ENCODE measurements at regions not wholly inside any gene's neighbourhood (a gene's known extent, or its start where the extent isn't known, plus 50 kb on each side); places are given as distances from the start of the nearest gene placed in this dataset.

DNA sequence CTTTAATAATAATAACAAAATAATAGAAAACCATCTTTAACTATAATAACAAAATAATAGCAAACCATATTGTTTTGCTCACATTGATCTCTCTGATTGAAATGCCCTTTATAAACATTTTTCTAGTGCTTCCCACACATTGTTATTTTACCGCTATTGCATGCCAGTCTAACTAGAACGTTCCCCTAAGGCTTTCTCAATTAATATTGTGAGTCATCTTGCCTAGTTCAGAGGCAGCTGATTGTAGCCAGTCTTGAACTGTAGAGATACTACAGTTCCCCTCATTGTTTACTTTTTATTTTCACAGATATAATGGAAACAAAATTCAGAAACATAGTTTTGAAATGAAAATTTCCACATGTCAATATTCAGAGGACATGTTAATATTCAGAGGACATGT is 192.3 kb upstream of the ADGRL4 start:
- peaks cover 2 to 5% of the 10 kb centered on the region in 2 experiments for H3K9me3 ChIP-seq (ENCODE audit: control insufficient read depth in 2 of 2, low read length in 2 of 2)
- Mint-ChIP-seq H3K4me1 (no peaks in the 10 kb centered on the region), H3K36me3 (no peaks in the 10 kb centered on the region), H3K27me3 (no peaks in the 10 kb centered on the region), H3K27ac (no peak overlapping the region), H3K4me3 (no peak overlapping the region), H3K9me3 (peaks cover 0 to 12% (median 6%) of the 10 kb centered on the region in 7 donors)
- DNase-seq: no peak
- H3K4me3 ChIP-seq (ENCODE audit: low read depth, low read length): no peak overlapping the region
- no peaks in the 10 kb centered on the region for H3K36me3 ChIP-seq (ENCODE audit: control insufficient read depth, insufficient read depth, low read length)
- H3K27ac ChIP-seq (ENCODE audit: insufficient read depth, low read length, poor library complexity, severe bottlenecking): no peak overlapping the region
- ATAC-seq (ENCODE audit: low read depth in 2 of 2): no peak
- H3K27me3 ChIP-seq (ENCODE audit: control insufficient read depth, insufficient read depth, low read length): no peaks in the 10 kb centered on the region
- no peaks in the 10 kb centered on the region for H3K4me1 ChIP-seq (ENCODE audit: control insufficient read depth, insufficient read depth, low read length, poor library complexity, severe bottlenecking)

GRCh38 chr1:79197421-79197820 is 190.9 kb upstream of the ADGRL4 start:
- Mint-ChIP-seq H3K9me3 (peaks cover 0 to 11% (median 7%) of the 10 kb centered on the region in 7 donors), H3K4me1 (no peaks in the 10 kb centered on the region), H3K27me3 (no peaks in the 10 kb centered on the region), H3K4me3 (no peak overlapping the region), H3K27ac (no peak overlapping the region), H3K36me3 (no peaks in the 10 kb centered on the region)
- Histone ChIP-seq H3K36me3 (ENCODE audit: control insufficient read depth, insufficient read depth, low read length) (no peaks in the 10 kb centered on the region), H3K4me1 (ENCODE audit: control insufficient read depth, insufficient read depth, low read length, poor library complexity, severe bottlenecking) (no peaks in the 10 kb centered on the region), H3K9me3 (ENCODE audit: control insufficient read depth in 2 of 2, low read length in 2 of 2) (peaks cover 2 to 5% of the 10 kb centered on the region in 2 experiments), H3K27me3 (ENCODE audit: control insufficient read depth, insufficient read depth, low read length) (no peaks in the 10 kb centered on the region), H3K27ac (ENCODE audit: insufficient read depth, low read length, poor library complexity, severe bottlenecking) (no peak overlapping the region), H3K4me3 (ENCODE audit: low read depth, low read length) (no peak overlapping the region)
- DNase-seq: no peak
- no peak for ATAC-seq (ENCODE audit: low read depth in 2 of 2)

GRCh38 chr1:79196211-79196610 is 189.7 kb upstream of the ADGRL4 start:
- Histone ChIP-seq H3K27me3 (ENCODE audit: control insufficient read depth, insufficient read depth, low read length) (no peaks in the 10 kb centered on the region), H3K9me3 (ENCODE audit: control insufficient read depth in 2 of 2, low read length in 2 of 2) (peaks cover 2 to 5% of the 10 kb centered on the region in 2 experiments), H3K4me1 (ENCODE audit: control insufficient read depth, insufficient read depth, low read length, poor library complexity, severe bottlenecking) (no peaks in the 10 kb centered on the region), H3K36me3 (ENCODE audit: control insufficient read depth, insufficient read depth, low read length) (no peaks in the 10 kb centered on the region), H3K4me3 (ENCODE audit: low read depth, low read length) (no peak overlapping the region), H3K27ac (ENCODE audit: insufficient read depth, low read length, poor library complexity, severe bottlenecking) (no peak overlapping the region)
- DNase-seq (no peak), ATAC-seq (ENCODE audit: low read depth in 2 of 2) (no peak)
- H3K9me3 Mint-ChIP-seq: peaks cover 0 to 11% (median 10%) of the 10 kb centered on the region in 7 donors
- no peaks in the 10 kb centered on the region for H3K4me1 Mint-ChIP-seq
- no peak overlapping the region for H3K27ac Mint-ChIP-seq
- no peak overlapping the region for H3K4me3 Mint-ChIP-seq
- H3K36me3 Mint-ChIP-seq: no peaks in the 10 kb centered on the region
- H3K27me3 Mint-ChIP-seq: no peaks in the 10 kb centered on the region

- Mint-ChIP-seq H3K9me3 (peaks cover 0 to 11% (median 4%) of the 10 kb centered on the region in 7 donors), H3K27me3 (no peaks in the 10 kb centered on the region), H3K36me3 (no peaks in the 10 kb centered on the region), H3K4me1 (no peaks in the 10 kb centered on the region), H3K27ac (no peak overlapping the region), H3K4me3 (no peak overlapping the region)
- no peaks in the 10 kb centered on the region for H3K4me1 ChIP-seq (ENCODE audit: control insufficient read depth, insufficient read depth, low read length, poor library complexity, severe bottlenecking)
- DNase-seq: no peak
- no peak for ATAC-seq (ENCODE audit: low read depth in 2 of 2)
- no peak overlapping the region for H3K27ac ChIP-seq (ENCODE audit: insufficient read depth, low read length, poor library complexity, severe bottlenecking)
- H3K9me3 ChIP-seq (ENCODE audit: control insufficient read depth in 2 of 2, low read length in 2 of 2): peaks cover 0 to 5% of the 10 kb centered on the region in 2 experiments
- no peaks in the 10 kb centered on the region for H3K36me3 ChIP-seq (ENCODE audit: control insufficient read depth, insufficient read depth, low read length)
- no peak overlapping the region for H3K4me3 ChIP-seq (ENCODE audit: low read depth, low read length)
- H3K27me3 ChIP-seq (ENCODE audit: control insufficient read depth, insufficient read depth, low read length): no peaks in the 10 kb centered on the region
Measured at GRCh38 chr1:79193211-79194079, 186.9 kb upstream of the ADGRL4 start.

- H3K9me3 ChIP-seq (ENCODE audit: control insufficient read depth in 2 of 2, low read length in 2 of 2): no peaks in the 10 kb centered on the region
- Mint-ChIP-seq H3K4me3 (no peak overlapping the region), H3K9me3 (peaks cover 0 to 12% (median 4%) of the 10 kb centered on the region in 7 donors), H3K27ac (no peak overlapping the region), H3K27me3 (no peaks in the 10 kb centered on the region), H3K4me1 (no peaks in the 10 kb centered on the region), H3K36me3 (no peaks in the 10 kb centered on the region)
- H3K4me3 ChIP-seq (ENCODE audit: low read depth, low read length): no peak overlapping the region
- DNase-seq (no peak), ATAC-seq (ENCODE audit: low read depth in 2 of 2) (no peak)
- no peak overlapping the region for H3K27ac ChIP-seq (ENCODE audit: insufficient read depth, low read length, poor library complexity, severe bottlenecking)
- H3K36me3 ChIP-seq (ENCODE audit: control insufficient read depth, insufficient read depth, low read length): no peaks in the 10 kb centered on the region
- H3K27me3 ChIP-seq (ENCODE audit: control insufficient read depth, insufficient read depth, low read length): no peaks in the 10 kb centered on the region
- no peaks in the 10 kb centered on the region for H3K4me1 ChIP-seq (ENCODE audit: control insufficient read depth, insufficient read depth, low read length, poor library complexity, severe bottlenecking)
Measured at GRCh38 chr1:79190074-79190473, 183.5 kb upstream of the ADGRL4 start.

GRCh38 chr1:79188337-79188736 is 181.8 kb upstream of the ADGRL4 start:
- no peaks in the 10 kb centered on the region for H3K27me3 Mint-ChIP-seq
- Histone ChIP-seq H3K9me3 (ENCODE audit: control insufficient read depth in 2 of 2, low read length in 2 of 2) (no peaks in the 10 kb centered on the region), H3K27me3 (ENCODE audit: control insufficient read depth, insufficient read depth, low read length) (no peaks in the 10 kb centered on the region), H3K27ac (ENCODE audit: insufficient read depth, low read length, poor library complexity, severe bottlenecking) (no peak overlapping the region), H3K36me3 (ENCODE audit: control insufficient read depth, insufficient read depth, low read length) (no peaks in the 10 kb centered on the region), H3K4me1 (ENCODE audit: control insufficient read depth, insufficient read depth, low read length, poor library complexity, severe bottlenecking) (no peaks in the 10 kb centered on the region), H3K4me3 (ENCODE audit: low read depth, low read length) (no peak overlapping the region)
- no peak overlapping the region for H3K4me3 Mint-ChIP-seq
- H3K36me3 Mint-ChIP-seq: no peaks in the 10 kb centered on the region
- DNase-seq (no peak), ATAC-seq (ENCODE audit: low read depth in 2 of 2) (no peak)
- H3K9me3 Mint-ChIP-seq: peaks cover 0 to 11% (median 6%) of the 10 kb centered on the region in 7 donors
- no peak overlapping the region for H3K27ac Mint-ChIP-seq
- H3K4me1 Mint-ChIP-seq: no peaks in the 10 kb centered on the region

GRCh38 chr1:79186260-79186659 is 179.7 kb upstream of the ADGRL4 start:
- Histone ChIP-seq H3K4me1 (ENCODE audit: control insufficient read depth, insufficient read depth, low read length, poor library complexity, severe bottlenecking) (no peaks in the 10 kb centered on the region), H3K9me3 (ENCODE audit: control insufficient read depth in 2 of 2, low read length in 2 of 2) (no peaks in the 10 kb centered on the region), H3K36me3 (ENCODE audit: control insufficient read depth, insufficient read depth, low read length) (no peaks in the 10 kb centered on the region), H3K4me3 (ENCODE audit: low read depth, low read length) (no peak overlapping the region), H3K27me3 (ENCODE audit: control insufficient read depth, insufficient read depth, low read length) (no peaks in the 10 kb centered on the region), H3K27ac (ENCODE audit: insufficient read depth, low read length, poor library complexity, severe bottlenecking) (no peak overlapping the region)
- no peaks in the 10 kb centered on the region for H3K4me1 Mint-ChIP-seq
- ATAC-seq (ENCODE audit: low read depth in 2 of 2): no peak
- no peaks in the 10 kb centered on the region for H3K27me3 Mint-ChIP-seq
- H3K27ac Mint-ChIP-seq: no peak overlapping the region
- H3K4me3 Mint-ChIP-seq: no peak overlapping the region
- no peak for DNase-seq
- no peaks in the 10 kb centered on the region for H3K36me3 Mint-ChIP-seq
- peaks cover 0 to 11% (median 2%) of the 10 kb centered on the region in 7 donors for H3K9me3 Mint-ChIP-seq

GRCh38 chr1:79177844-79178243 is 171.3 kb upstream of the ADGRL4 start:
- H3K36me3 ChIP-seq (ENCODE audit: control insufficient read depth, insufficient read depth, low read length): no peaks in the 10 kb centered on the region
- H3K4me3 Mint-ChIP-seq: no peak overlapping the region
- H3K9me3 Mint-ChIP-seq: peaks cover 0 to 20% (median 6%) of the 10 kb centered on the region in 7 donors
- H3K4me1 Mint-ChIP-seq: no peaks in the 10 kb centered on the region
- no peaks in the 10 kb centered on the region for H3K27me3 Mint-ChIP-seq
- H3K27me3 ChIP-seq (ENCODE audit: control insufficient read depth, insufficient read depth, low read length): no peaks in the 10 kb centered on the region
- DNase-seq (no peak), ATAC-seq (ENCODE audit: low read depth in 2 of 2) (no peak)
- H3K27ac Mint-ChIP-seq: no peak overlapping the region
- no peaks in the 10 kb centered on the region for H3K36me3 Mint-ChIP-seq
- H3K27ac ChIP-seq (ENCODE audit: insufficient read depth, low read length, poor library complexity, severe bottlenecking): no peak overlapping the region
- no peak overlapping the region for H3K4me3 ChIP-seq (ENCODE audit: low read depth, low read length)
- no peaks in the 10 kb centered on the region for H3K4me1 ChIP-seq (ENCODE audit: control insufficient read depth, insufficient read depth, low read length, poor library complexity, severe bottlenecking)
- no peaks in the 10 kb centered on the region for H3K9me3 ChIP-seq (ENCODE audit: control insufficient read depth in 2 of 2, low read length in 2 of 2)
